ENCODE measurements at regions not wholly inside any gene's neighbourhood (a gene's known extent, or its start where the extent isn't known, plus 50 kb on each side); places are given as distances from the start of the nearest gene placed in this dataset.
A peak's percentile ranks its signal among the peaks of the same experiment; 100 is the strongest.

GRCh38 chr16:22660441-22661160, 149.9 kb downstream of the NPIPB5 start:
- H3K4me2 ChIP-seq (ENCODE audit: insufficient read depth, low read length): no peak overlapping the region
- H4K20me1 ChIP-seq (replicated peaks; ENCODE audit: control insufficient read depth, insufficient read depth, low read length): no peaks in the 10 kb centered on the region
- no TSS peak for BruUV-seq (replicated peaks)
- H3K27me3 ChIP-seq (ENCODE audit: control insufficient read depth in 2 of 2, insufficient read depth in 2 of 2, low read length in 2 of 2): peaks cover 17 to 22% of the 10 kb centered on the region in 2 experiments; a peak in 4 of 5 replicates
- H3K9ac ChIP-seq (ENCODE audit: insufficient read depth in 1 of 2, low read depth in 2 of 2, low read length in 2 of 2): no peak overlapping the region
- CTCF ChIA-PET (ENCODE audit: low intra/inter-chr PET ratio): no interaction called here
- no peaks in the 10 kb centered on the region for H3K9me3 ChIP-seq (replicated peaks; ENCODE audit: control insufficient read depth, insufficient read depth, low read depth, low read length)
- DNase-seq (ENCODE audit: extremely low read depth in 1 of 4, low spot score in 3 of 4) (no peak), FAIRE-seq (no peak), ATAC-seq (no peak)
- no peak overlapping the region for H2AFZ ChIP-seq (ENCODE audit: low read depth, low read length)
- H3K9me1 ChIP-seq (ENCODE audit: control insufficient read depth, insufficient read depth, low read length): no peaks in the 10 kb centered on the region
- in situ Hi-C loops (cut with MboI): no loop called here
- no peak overlapping the region for H3K4me3 ChIP-seq
- no peaks in the 10 kb centered on the region for H3K36me3 ChIP-seq (ENCODE audit: control insufficient read depth, insufficient read depth, low read length)
- POLR2A ChIA-PET: no interaction called here
- under 1% methylated on average over 5 of the region's 5 CpGs for WGBS (ENCODE audit: insufficient coverage, low coverage, missing lambda C conversion rate)
- H3K27ac ChIP-seq (ENCODE audit: extremely low read depth, low read depth, low read length): no peak overlapping the region
- intact Hi-C loops (cut with micrococcal nuclease): no loop called here
- TF ChIP-seq ZNF174 (CRISPR knock-in tag; IDR thresholded peaks at IDR 0.05): no peak
- TF ChIP-seq PBX2 (CRISPR knock-in tag; IDR thresholded peaks at IDR 0.05; ENCODE audit: low read depth): no peak
- TF ChIP-seq PBX2 (tag; conservative IDR thresholded peaks at IDR 0.05; ENCODE audit: low read depth): peak; percentile 30; the same call in 1 of the 2 replicates
- H3K79me2 ChIP-seq (ENCODE audit: control insufficient read depth, insufficient read depth, low read length): no peaks in the 10 kb centered on the region
- H3K4me1 ChIP-seq (replicated peaks in 1 of 2; ENCODE audit: control insufficient read depth in 2 of 2, insufficient read depth in 2 of 2, low read length in 2 of 2): no peaks in the 10 kb centered on the region

Measured in K562 (cell line).